Pancreas (tissue), 10 donors: ENCODE measurements at regions not wholly inside any gene's neighbourhood (a gene's known extent, or its start where the extent isn't known, plus 50 kb on each side); places are given as distances from the start of the nearest gene placed in this dataset.
A peak's percentile ranks its signal among the peaks of the same experiment; 100 is the strongest.

Source experiments
- ATAC-seq, 4 donors: fragments of 200-7000 bp; cut with Tn5 transposase; one replicate each; pipeline versions ENCODE4 v1.8.0 to v1.9.1; 2020; ENCODE audit warnings: mild to moderate bottlenecking in 4 of 4, moderate library complexity in 4 of 4
- DNase-seq, 6 donors: peaks; one replicate each; pipeline ENCODE4 v3.0.0-alpha.2; 2020
- FAIRE-seq: peaks from 2 replicates; lab custom pipeline; 2012; peaks lifted over from hg19 to GRCh38; lab: Jason Lieb, UNC
- H3K27ac ChIP-seq, 4 donors: fragments of 200-600 bp; sonication (generic); 1 replicate in 3 of 4; 2 replicates in 1 of 4; pipeline versions ENCODE4 v1.5.0 to v1.8.0; 2020
- H3K27me3 ChIP-seq, 4 donors: fragments of 200-600 bp; one replicate each; pipeline ENCODE4 v1.8.0; 2021
- H3K36me3 ChIP-seq, 3 donors: fragments of 200-600 bp; sonication (generic) in 1 of 3; one replicate each; pipeline versions ENCODE4 v1.5.0 to v1.8.0; 2020 to 2021
- H3K4me1 ChIP-seq, 3 donors: fragments of 200-600 bp; one replicate each; pipeline ENCODE4 v1.8.0; 2021
- H3K4me3 ChIP-seq, 4 donors: fragments of 200-600 bp; sonication (generic) in 2 of 4; one replicate each; pipeline versions ENCODE4 v1.5.0 to v1.8.0; 2020 to 2021
- H3K9me3 ChIP-seq, 4 donors: fragments of 200-600 bp; one replicate each; pipeline ENCODE4 v1.8.0; 2021
- WGBS, 2 donors: extraction: QIAGEN DNeasy Blood & Tissue Kit; methylation state at CpG; one replicate each; pipeline ENCODE4 v1.1.7; 2013; 5-methylcytosine and 5-hydroxymethylcytosine counted together
- intact Hi-C, 3 donors: fragments of 100-400 bp; cut with DNase I; formaldehyde crosslinking; loops; one replicate each; pipeline versions ENCODE4 v1.11.1 to v1.14.2; 2022
- TF ChIP-seq, protein P1 (sequence below), 4 donors: fragments of 200-600 bp; sonication (generic) in 3 of 4; IDR thresholded peaks; one replicate each; pipeline versions ENCODE4 v1.5.0 to v1.8.0; 2021; ENCODE audit warnings: antibody characterized with exemption in 4 of 4
- donor health status: healthy with polysubstance abuse.
- donor health status: DM: no; HTN: no; CAD: no; lungs with moderate emphysema.
- donor health status: DM: no; HTN: no; CAD: no.
- donor health status: control.
- donor health status: control.
- donor health status: Bipolar disorder and iron deficiency.
- donor health status: DM: yes; HTN: yes; CAD: no.
- donor health status: DM: no; HTN: no; CAD: no.
- donor health status: DM: no; HTN: no; CAD: no.
- donor health status: DM: yes; HTN: yes; CAD: no.

DNA sequence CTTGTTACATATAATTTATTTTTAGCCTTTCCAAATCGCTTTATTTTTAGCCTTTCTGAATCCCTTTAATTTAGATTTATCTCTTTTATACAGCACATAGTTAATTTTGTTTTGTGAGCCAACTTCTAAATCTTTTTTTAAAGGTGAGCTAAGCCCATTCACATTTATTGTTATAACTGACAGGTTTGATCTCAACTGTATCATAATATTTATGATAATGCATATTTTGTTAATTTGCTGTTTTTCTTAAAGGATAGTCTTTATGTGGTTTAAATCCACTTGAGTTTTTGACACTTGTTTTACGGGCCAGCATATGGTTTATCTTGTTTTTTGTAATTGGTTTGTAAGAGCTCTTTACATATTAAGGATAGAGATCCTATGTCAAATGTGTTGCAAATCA is 177.8 kb upstream of the SMIM23 start:
- H3K4me3 ChIP-seq = no peak overlapping the region
- ATAC-seq = no peak
- TF ChIP-seq, protein P1, sequence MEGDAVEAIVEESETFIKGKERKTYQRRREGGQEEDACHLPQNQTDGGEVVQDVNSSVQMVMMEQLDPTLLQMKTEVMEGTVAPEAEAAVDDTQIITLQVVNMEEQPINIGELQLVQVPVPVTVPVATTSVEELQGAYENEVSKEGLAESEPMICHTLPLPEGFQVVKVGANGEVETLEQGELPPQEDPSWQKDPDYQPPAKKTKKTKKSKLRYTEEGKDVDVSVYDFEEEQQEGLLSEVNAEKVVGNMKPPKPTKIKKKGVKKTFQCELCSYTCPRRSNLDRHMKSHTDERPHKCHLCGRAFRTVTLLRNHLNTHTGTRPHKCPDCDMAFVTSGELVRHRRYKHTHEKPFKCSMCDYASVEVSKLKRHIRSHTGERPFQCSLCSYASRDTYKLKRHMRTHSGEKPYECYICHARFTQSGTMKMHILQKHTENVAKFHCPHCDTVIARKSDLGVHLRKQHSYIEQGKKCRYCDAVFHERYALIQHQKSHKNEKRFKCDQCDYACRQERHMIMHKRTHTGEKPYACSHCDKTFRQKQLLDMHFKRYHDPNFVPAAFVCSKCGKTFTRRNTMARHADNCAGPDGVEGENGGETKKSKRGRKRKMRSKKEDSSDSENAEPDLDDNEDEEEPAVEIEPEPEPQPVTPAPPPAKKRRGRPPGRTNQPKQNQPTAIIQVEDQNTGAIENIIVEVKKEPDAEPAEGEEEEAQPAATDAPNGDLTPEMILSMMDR (IDR thresholded peaks at IDR 0.05) = no peak
- H3K36me3 ChIP-seq = no peaks in the 10 kb centered on the region
- no peaks in the 10 kb centered on the region for H3K27me3 ChIP-seq
- intact Hi-C loops = no loop called here
- H3K9me3 ChIP-seq = no peaks in the 10 kb centered on the region
- FAIRE-seq = no peak
- DNase-seq = no peak
- no peak overlapping the region for H3K27ac ChIP-seq
- WGBS, 2 donors = 69 to 90% methylated on average over 2 of the region's 2 CpGs
- no peaks in the 10 kb centered on the region for H3K4me1 ChIP-seq

DNA sequence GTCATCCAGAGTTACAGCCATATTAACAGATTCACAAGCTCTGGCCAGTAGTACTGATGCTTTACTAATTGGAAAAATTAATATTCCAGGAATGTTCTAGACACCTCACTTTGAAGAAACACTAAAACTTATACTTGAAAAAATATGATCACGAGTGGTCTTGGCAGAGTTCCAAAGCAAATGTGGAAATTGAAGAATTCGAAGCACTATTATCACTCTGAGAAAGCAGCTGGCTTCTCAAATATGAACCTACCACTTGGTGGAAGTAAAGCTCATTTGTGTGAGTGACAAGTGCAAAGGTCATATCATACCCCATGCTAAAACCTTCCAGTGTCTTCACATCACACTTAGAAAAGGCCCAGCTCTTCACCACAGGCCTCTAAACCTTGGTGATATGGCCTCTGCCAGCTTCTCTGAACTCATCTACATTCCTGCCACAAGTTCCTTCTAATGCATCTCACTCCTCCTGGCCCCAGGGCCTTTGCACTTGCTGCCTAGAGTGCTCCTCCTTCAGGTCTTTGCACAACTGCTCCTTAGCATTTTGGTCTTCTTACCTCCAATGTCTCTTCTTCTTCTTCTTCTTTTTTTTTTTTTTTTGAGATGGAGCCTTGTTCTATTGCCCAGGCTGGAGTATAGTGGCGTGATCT is 175.7 kb upstream of the SMIM23 start:
- DNase-seq = no peak
- intact Hi-C loops = no loop called here
- 47 to 50% methylated on average over 3 of the region's 3 CpGs for WGBS, 2 donors
- Histone ChIP-seq H3K9me3 (no peaks in the 10 kb centered on the region), H3K27ac (no peak overlapping the region), H3K4me1 (no peaks in the 10 kb centered on the region), H3K36me3 (no peaks in the 10 kb centered on the region), H3K27me3 (no peaks in the 10 kb centered on the region), H3K4me3 (no peak overlapping the region)
- no peak for FAIRE-seq
- ATAC-seq = no peak
- TF ChIP-seq, protein P1 (IDR thresholded peaks at IDR 0.05) = no peak

- FAIRE-seq = no peak
These were observed 174.9 kb upstream of the SMIM23 start for GRCh38 chr5:171610686-171611085.

GRCh38 chr5:171612749-171613148 is 172.9 kb upstream of the SMIM23 start:
- intact Hi-C loops = no loop called here
- Histone ChIP-seq H3K36me3 (no peaks in the 10 kb centered on the region), H3K4me1 (no peaks in the 10 kb centered on the region), H3K27ac (no peak overlapping the region), H3K4me3 (no peak overlapping the region), H3K9me3 (no peaks in the 10 kb centered on the region), H3K27me3 (no peaks in the 10 kb centered on the region)
- DNase-seq (no peak), FAIRE-seq (no peak), ATAC-seq (no peak)
- TF ChIP-seq, protein P1 (IDR thresholded peaks at IDR 0.05) = no peak
- 58 to 71% methylated on average over 5 of the region's 5 CpGs for WGBS, 2 donors

More at GRCh38 chr5:171610686-171611085, 174.9 kb upstream of the SMIM23 start:
- ATAC-seq (no peak), DNase-seq (no peak)
- no peaks in the 10 kb centered on the region for H3K36me3 ChIP-seq
- intact Hi-C loops = no loop called here
- H3K27ac ChIP-seq = no peak overlapping the region
- H3K9me3 ChIP-seq = no peaks in the 10 kb centered on the region
- TF ChIP-seq, protein P1 (IDR thresholded peaks at IDR 0.05) = no peak
- WGBS, 2 donors = 20 to 26% methylated on average over 5 of the region's 5 CpGs
- no peaks in the 10 kb centered on the region for H3K27me3 ChIP-seq
- H3K4me3 ChIP-seq = no peak overlapping the region
- H3K4me1 ChIP-seq = no peaks in the 10 kb centered on the region

DNA sequence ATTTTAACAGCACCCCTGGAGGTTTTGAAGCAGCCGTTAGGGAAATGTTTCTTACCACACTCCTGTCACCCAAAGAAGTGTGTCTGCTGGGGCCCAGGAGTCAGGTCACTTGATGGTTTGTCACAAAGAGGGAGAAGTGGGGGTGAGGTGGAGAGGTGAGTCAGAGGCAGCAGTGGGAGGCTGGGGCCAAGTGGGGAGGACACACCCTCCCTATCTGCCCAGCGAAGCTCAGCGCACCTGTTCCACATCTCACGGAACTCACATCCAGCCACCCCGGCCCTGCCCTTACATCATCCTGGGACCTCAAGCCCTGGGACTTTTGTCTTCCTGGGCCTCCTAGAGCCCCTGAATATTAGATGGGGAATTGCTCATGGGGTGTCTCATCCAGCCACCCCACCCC is 171.1 kb upstream of the SMIM23 start:
- Histone ChIP-seq H3K9me3 (no peaks in the 10 kb centered on the region), H3K27me3 (no peaks in the 10 kb centered on the region), H3K27ac (no peak overlapping the region), H3K4me1 (no peaks in the 10 kb centered on the region), H3K36me3 (no peaks in the 10 kb centered on the region), H3K4me3 (no peak overlapping the region)
- no peak for FAIRE-seq
- intact Hi-C loops = no loop called here
- TF ChIP-seq, protein P1 (IDR thresholded peaks at IDR 0.05) = no peak
- 80 to 84% methylated on average over 5 of the region's 5 CpGs for WGBS, 2 donors
- ATAC-seq = no peak
- DNase-seq = peak in 1 of 6 donors; percentile 34
